IMR-90 (cell line): ENCODE measurements at regions not wholly inside any gene's neighbourhood (a gene's known extent, or its start where the extent isn't known, plus 50 kb on each side); places are given as distances from the start of the nearest gene placed in this dataset.

Source experiments
- ATAC-seq: fragments of 200-7000 bp; cut with Tn5 transposase; 2 replicates; pipeline ENCODE4 v1.9.1; 2020; ENCODE audit warnings: low read depth, mild to moderate bottlenecking, moderate library complexity
- BruUV-seq: library from RNA; stranded (reverse); fragments of 400-500 nt; replicated peaks from 2 replicates; lab custom pipeline; 2021; lab: Mats Ljungman, UMichigan
- CTCF ChIA-PET: fragments of 300-600 bp; formaldehyde crosslinking; extraction: SDS; loops from one replicate; lab custom pipeline; 2021; ENCODE audit warnings: antibody characterized with exemption; lab: Yijun Ruan, JAX
- POLR2A ChIA-PET: fragments of 300-600 bp; sonication (Branson Sonifier 250); formaldehyde crosslinking; loops from one replicate; lab custom pipeline; 2022; ENCODE audit warnings: antibody characterized with exemption; ENCODE audit not compliant: unreplicated experiment; lab: Charles Lee
- DNase-seq: peaks from one replicate; pipeline ENCODE4 v3.0.0; 2013
- H2AFZ ChIP-seq: replicated peaks from 2 replicates; pipeline ENCODE3; 2013; ENCODE audit warnings: low read length, mild to moderate bottlenecking; ENCODE audit not compliant: poor library complexity
- H2AK5ac ChIP-seq: 2 replicates; pipeline ENCODE4 v1.6.1; 2013; ENCODE audit warnings: low read depth, low read length, inconsistent platforms
- H2AK9ac ChIP-seq: replicated peaks from 2 replicates; pipeline ENCODE3; 2013; ENCODE audit warnings: mild to moderate bottlenecking, low read depth, low read length, moderate library complexity; ENCODE audit not compliant: poor library complexity
- H2BK120ac ChIP-seq: 2 replicates; pipeline ENCODE4 v1.6.1; 2013; ENCODE audit warnings: low read depth, low read length, inconsistent platforms
- H2BK15ac ChIP-seq: 3 replicates; pipeline ENCODE4 v1.6.1; 2013; ENCODE audit warnings: low read depth, low read length, inconsistent platforms
- H2BK20ac ChIP-seq: 2 replicates; pipeline ENCODE4 v1.6.1; 2013; ENCODE audit warnings: low read depth, mild to moderate bottlenecking, inconsistent platforms, low read length, moderate library complexity
- H2BK5ac ChIP-seq: 2 replicates; pipeline ENCODE4 v1.6.1; 2013; ENCODE audit warnings: mild to moderate bottlenecking, low read depth, low read length, inconsistent platforms; ENCODE audit not compliant: poor library complexity, severe bottlenecking
- H3K14ac ChIP-seq: replicated peaks from 2 replicates; pipeline ENCODE4 v1.6.1; 2013; ENCODE audit warnings: low read depth, low read length, inconsistent platforms
- H3K18ac ChIP-seq: 2 replicates; pipeline ENCODE4 v1.6.1; 2013; ENCODE audit warnings: low read depth, low read length, control low read depth
- H3K23ac ChIP-seq: 2 replicates; pipeline ENCODE4 v1.6.1; 2013; ENCODE audit warnings: low read depth, low read length, inconsistent platforms
- H3K27ac ChIP-seq: 2 replicates; pipeline ENCODE4 v1.5.1; 2013; ENCODE audit warnings: mild to moderate bottlenecking, control low read depth, low read length; ENCODE audit not compliant: insufficient read depth
- H3K27me3 ChIP-seq: 2 replicates; pipeline ENCODE4 v1.6.1; 2013; ENCODE audit warnings: low read length; ENCODE audit not compliant: control insufficient read depth, insufficient read depth
- H3K36me3 ChIP-seq: 2 replicates; pipeline ENCODE4 v1.6.1; 2013; ENCODE audit warnings: low read length, mixed read lengths; ENCODE audit not compliant: control insufficient read depth, insufficient read depth
- H3K4ac ChIP-seq: 2 replicates; pipeline ENCODE4 v1.6.1; 2013; ENCODE audit warnings: low read depth, low read length, inconsistent platforms
- H3K4me1 ChIP-seq: 2 replicates; pipeline ENCODE4 v1.6.1; 2013; ENCODE audit warnings: low read length, mixed read lengths; ENCODE audit not compliant: control insufficient read depth, insufficient read depth
- H3K4me2 ChIP-seq: 2 replicates; pipeline ENCODE4 v1.6.1; 2013; ENCODE audit warnings: low read depth, mild to moderate bottlenecking, control low read depth, low read length, moderate library complexity
- H3K4me3 ChIP-seq: 2 replicates; pipeline ENCODE4 v1.5.1; 2013; ENCODE audit warnings: low read depth, mild to moderate bottlenecking, control low read depth, low read length, moderate library complexity; ENCODE audit not compliant: insufficient read depth
- H3K56ac ChIP-seq: 2 replicates; pipeline ENCODE4 v1.6.1; 2013; ENCODE audit warnings: low read length, inconsistent platforms; ENCODE audit not compliant: insufficient read depth; ENCODE audit errors: extremely low read depth
- H3K79me1 ChIP-seq, 2 experiments: 2 replicates each; pipeline ENCODE4 v1.6.1; 2013; ENCODE audit warnings: low read length in 2 of 2, inconsistent platforms in 1 of 2, low read depth in 1 of 2
- H3K9ac ChIP-seq: 2 replicates; pipeline ENCODE4 v1.6.1; 2013; ENCODE audit warnings: low read depth, low read length, control low read depth
- H3K9me1 ChIP-seq: 2 replicates; pipeline ENCODE4 v1.6.1; 2013; ENCODE audit warnings: low read length, inconsistent platforms; ENCODE audit not compliant: insufficient read depth
- H3K9me3 ChIP-seq: 2 replicates; pipeline ENCODE4 v1.6.1; 2013; ENCODE audit warnings: low read length; ENCODE audit not compliant: control insufficient read depth, insufficient read depth
- H4K20me1 ChIP-seq: 2 replicates; pipeline ENCODE4 v1.6.1; 2013; ENCODE audit warnings: low read length, inconsistent platforms; ENCODE audit not compliant: insufficient read depth
- H4K5ac ChIP-seq: 2 replicates; pipeline ENCODE4 v1.6.1; 2013; ENCODE audit warnings: mild to moderate bottlenecking, low read depth, low read length, control low read depth
- H4K8ac ChIP-seq, 2 experiments: 2 replicates each; pipeline ENCODE4 v1.6.1; 2013; ENCODE audit warnings: low read depth in 2 of 2, low read length in 2 of 2, control low read depth in 1 of 2, inconsistent platforms in 1 of 2
- H4K91ac ChIP-seq: 2 replicates; pipeline ENCODE4 v1.6.1; 2013; ENCODE audit warnings: low read depth, low read length, inconsistent platforms; ENCODE audit not compliant: insufficient read depth
- FOS ChIP-seq: fragments of 150-350 bp; IDR thresholded peaks from 2 replicates; pipeline ENCODE4 v1.6.1; 2016; ENCODE audit warnings: low read depth, low read length
- MXI1 ChIP-seq: IDR thresholded peaks from 2 replicates; pipeline ENCODE4 v1.6.1; 2012; ENCODE audit warnings: low read depth, mild to moderate bottlenecking, low read length, moderate library complexity, borderline replicate concordance
- POLR2A ChIP-seq: IDR thresholded peaks from 2 replicates; pipeline ENCODE4 v1.6.1; 2012; ENCODE audit warnings: mild to moderate bottlenecking, low read depth, low read length
- WGBS, 2 experiments: methylation state at CpG; one replicate each; pipeline versions ENCODE4 v1.1.5 to v1.1.7; 2013; ENCODE audit warnings: missing lambda C conversion rate in 2 of 2; ENCODE audit not compliant: insufficient read length in 1 of 2; ENCODE audit errors: extremely low coverage in 2 of 2; 5-methylcytosine and 5-hydroxymethylcytosine counted together
- dilution Hi-C: fragments of 300-500 bp; cut with HindIII; formaldehyde crosslinking; loops from one replicate; pipeline ENCODE4 v1.14.3; 2018; ENCODE audit warnings: low sequenced_read_pairs; ENCODE audit not compliant: unreplicated experiment
- in situ Hi-C: fragments of 300-500 bp; cut with MboI; formaldehyde crosslinking; loops from 3 replicates; pipeline ENCODE4 v1.14.3; 2019; ENCODE audit warnings: low sequenced_read_pairs, inconsistent platforms, mixed read lengths
- intact Hi-C: fragments of 100-400 bp; cut with micrococcal nuclease; formaldehyde crosslinking; loops from 2 replicates; pipeline ENCODE4 v1.10.0; 2022
- TF ChIP-seq, protein P1 (sequence below): fragments of 150-350 bp; IDR thresholded peaks from 2 replicates; pipeline ENCODE4 v1.6.1; 2017; ENCODE audit warnings: mild to moderate bottlenecking, antibody characterized with exemption, low read length, low read depth

DNA sequence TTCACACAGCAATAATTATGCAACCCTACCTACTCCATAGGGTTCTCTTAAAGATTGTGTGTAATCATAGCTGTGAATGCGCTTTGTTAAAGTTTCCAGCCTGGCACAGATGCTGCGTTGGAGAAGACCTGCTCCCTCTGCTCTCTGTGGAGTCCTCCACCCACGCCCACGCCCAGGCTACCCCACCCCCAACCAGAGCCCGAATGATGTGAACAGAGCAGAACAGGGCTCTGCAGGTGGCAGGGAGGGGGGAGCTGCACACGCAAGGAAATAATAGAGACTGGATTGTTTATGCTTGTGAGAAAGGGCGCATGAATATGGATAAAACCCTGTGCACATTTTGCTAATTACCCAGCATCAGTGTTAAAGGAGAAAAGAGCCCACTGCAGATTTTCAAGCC lies 447.5 kb downstream of the BCL11A start:
- Histone ChIP-seq H2AFZ (no peak overlapping the region), H4K91ac (no peak overlapping the region), H3K4me2 (no peak overlapping the region), H3K9me1 (no peaks in the 10 kb centered on the region), H2AK5ac (no peak overlapping the region), H2AK9ac (no peak overlapping the region), H3K27ac (no peak overlapping the region), H4K5ac (no peak overlapping the region), H3K9me3 (peaks cover 1% of the 10 kb centered on the region; the same call in 1 of the 2 replicates), H3K4me3 (no peak overlapping the region), H3K56ac (0 out of 2 replicates have a peak overlapping the region, but pooled peaks have one; percentile 1), H3K4ac (no peak overlapping the region), H4K20me1 (no peaks in the 10 kb centered on the region), H3K79me1 (no peaks in the 10 kb centered on the region), H4K8ac (no peak overlapping the region), H3K27me3 (no peaks in the 10 kb centered on the region), H3K14ac (no peak overlapping the region), H3K4me1 (no peaks in the 10 kb centered on the region), H3K18ac (no peak overlapping the region), H2BK120ac (no peak overlapping the region), H3K9ac (no peak overlapping the region), H3K23ac (no peak overlapping the region), H2BK15ac (no peak overlapping the region), H2BK20ac (no peak overlapping the region), H3K36me3 (no peaks in the 10 kb centered on the region), H2BK5ac (no peak overlapping the region)
- intact Hi-C loops, result no loop called here
- ATAC-seq (no peak), DNase-seq (no peak)
- ChIA-PET CTCF (no interaction called here), POLR2A (no interaction called here)
- no CpG with 5 or more reads among the region's 7 CpGs for WGBS, 2 experiments
- dilution Hi-C loops, result no loop called here
- in situ Hi-C loops, result no loop called here
- TF ChIP-seq, protein P1, sequence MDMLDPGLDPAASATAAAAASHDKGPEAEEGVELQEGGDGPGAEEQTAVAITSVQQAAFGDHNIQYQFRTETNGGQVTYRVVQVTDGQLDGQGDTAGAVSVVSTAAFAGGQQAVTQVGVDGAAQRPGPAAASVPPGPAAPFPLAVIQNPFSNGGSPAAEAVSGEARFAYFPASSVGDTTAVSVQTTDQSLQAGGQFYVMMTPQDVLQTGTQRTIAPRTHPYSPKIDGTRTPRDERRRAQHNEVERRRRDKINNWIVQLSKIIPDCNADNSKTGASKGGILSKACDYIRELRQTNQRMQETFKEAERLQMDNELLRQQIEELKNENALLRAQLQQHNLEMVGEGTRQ, result no peak
- TF ChIP-seq FOS, result no peak
- TF ChIP-seq MXI1, result no peak
- no peak for TF ChIP-seq POLR2A
- no TSS peak for BruUV-seq
